ENCODE measurements at regions not wholly inside any gene's neighbourhood (a gene's known extent, or its start where the extent isn't known, plus 50 kb on each side); places are given as distances from the start of the nearest gene placed in this dataset.

DNA sequence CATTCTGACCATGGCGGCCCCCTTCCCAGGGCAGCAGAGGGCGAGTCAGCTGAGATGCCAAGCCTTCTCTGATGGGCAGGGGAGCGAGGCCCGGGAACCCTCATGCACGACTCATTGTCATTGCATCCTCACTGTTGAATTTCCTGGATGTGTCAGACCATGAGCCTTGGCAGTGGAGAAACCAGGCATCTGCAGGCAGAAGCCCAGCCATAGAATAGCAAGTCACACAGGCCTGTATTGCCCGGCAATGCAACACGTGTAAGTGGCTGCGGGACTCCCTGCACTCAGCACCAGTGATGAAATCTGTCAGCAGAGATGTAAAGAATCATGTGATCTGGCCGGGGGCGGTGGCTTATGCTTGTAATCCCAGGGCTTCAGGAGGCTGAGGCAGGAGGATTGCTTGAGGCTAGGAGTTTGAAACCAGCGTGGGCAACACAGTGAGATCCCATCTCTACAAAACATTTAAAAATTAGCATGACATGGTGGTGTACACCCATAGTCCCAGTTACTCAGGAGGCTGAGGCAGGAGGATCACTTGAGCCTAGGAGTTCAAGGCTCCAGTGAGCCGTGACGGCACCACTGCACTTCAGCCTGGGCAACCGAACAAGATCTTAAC, 199.7 kb downstream of the KATNAL1 start:
- ChIA-PET POLR2A (no interaction called here), CTCF (no interaction called here)
- H3K4me1 ChIP-seq (ENCODE audit: control insufficient read depth, extremely low read depth, insufficient read depth, low read length): no peaks in the 10 kb centered on the region
- DNase-seq (ENCODE audit: low read depth, low spot score) (no peak), FAIRE-seq (no peak)
- no peak overlapping the region for H3K4me2 ChIP-seq (ENCODE audit: insufficient read depth, low read length)
- intact Hi-C loops (cut with micrococcal nuclease) (no loop called here), dilution Hi-C loops (cut with MboI; ENCODE audit: extremely low pct_ligation_motif_present, low sequenced_read_pairs) (no loop called here)
- peaks cover 9 to 21% of the 10 kb centered on the region in 2 experiments for H3K27me3 ChIP-seq (ENCODE audit: control insufficient read depth in 2 of 2, insufficient read depth in 2 of 2, low read length in 2 of 2)
- BruUV-seq (replicated peaks): no TSS peak
- H3K79me2 ChIP-seq (ENCODE audit: control insufficient read depth, insufficient read depth, low read length): no peaks in the 10 kb centered on the region
- no peaks in the 10 kb centered on the region for H3K9me3 ChIP-seq (replicated peaks; ENCODE audit: control insufficient read depth, insufficient read depth, low read length)
- H3K9me1 ChIP-seq (replicated peaks; ENCODE audit: control insufficient read depth, extremely low read depth, insufficient read depth, low read length): no peaks in the 10 kb centered on the region
- H2AFZ ChIP-seq (ENCODE audit: low read depth, low read length): no peak overlapping the region
- no peaks in the 10 kb centered on the region for H3K36me3 ChIP-seq (ENCODE audit: control insufficient read depth in 2 of 2, extremely low read depth in 1 of 2, insufficient read depth in 2 of 2, low read length in 2 of 2)
- no peak overlapping the region for H3K4me3 ChIP-seq (replicated peaks in 1 of 3; ENCODE audit: insufficient read depth in 1 of 3, low read depth in 1 of 3, low read length in 3 of 3)
- no peak overlapping the region for H3K27ac ChIP-seq (ENCODE audit: insufficient read depth, low read depth, low read length)
- H3K9ac ChIP-seq (replicated peaks; ENCODE audit: extremely low read depth, insufficient read depth, low read length): no peak overlapping the region
- no peaks in the 10 kb centered on the region for H4K20me1 ChIP-seq (replicated peaks; ENCODE audit: control insufficient read depth, extremely low read depth, insufficient read depth, low read length)
- TF ChIP-seq FOS (IDR thresholded peaks at IDR 0.05; ENCODE audit: borderline replicate concordance, insufficient read depth, low read length): peak; percentile 16
- no peak for TF ChIP-seq GATA2 (IDR thresholded peaks at IDR 0.05; ENCODE audit: insufficient read depth, insufficient read length, low read depth, low read length)

DNA sequence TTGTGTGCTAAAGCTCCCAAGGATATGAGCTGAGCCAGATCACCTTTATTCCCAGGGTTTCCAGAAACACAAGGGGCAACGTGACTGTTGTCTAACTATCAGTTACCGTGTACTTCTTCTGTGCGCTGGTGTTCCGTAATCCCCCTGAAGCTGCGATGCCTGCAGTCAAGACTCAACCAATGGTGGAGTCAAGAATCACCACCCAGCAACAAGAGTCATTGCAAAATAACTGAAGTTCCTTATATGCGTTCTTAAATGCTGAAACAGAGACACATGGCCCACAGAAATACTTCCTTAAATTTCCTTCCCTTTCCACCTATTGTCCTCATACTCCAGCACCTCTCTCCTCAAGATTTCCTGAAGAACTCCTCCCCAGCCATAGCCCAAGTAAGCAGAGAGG, 200.2 kb downstream of the KATNAL1 start:
- H3K27me3 ChIP-seq (ENCODE audit: control insufficient read depth in 2 of 2, insufficient read depth in 2 of 2, low read length in 2 of 2): peaks cover 9 to 17% of the 10 kb centered on the region in 2 experiments
- no peaks in the 10 kb centered on the region for H3K9me3 ChIP-seq (replicated peaks; ENCODE audit: control insufficient read depth, insufficient read depth, low read length)
- intact Hi-C loops (cut with micrococcal nuclease): no loop called here
- ChIA-PET CTCF (no interaction called here), POLR2A (no interaction called here)
- H2AFZ ChIP-seq (ENCODE audit: low read depth, low read length): no peak overlapping the region
- no peak for DNase-seq (ENCODE audit: low read depth, low spot score)
- BruUV-seq (replicated peaks): no TSS peak
- no peaks in the 10 kb centered on the region for H3K9me1 ChIP-seq (replicated peaks; ENCODE audit: control insufficient read depth, extremely low read depth, insufficient read depth, low read length)
- H3K4me1 ChIP-seq (ENCODE audit: control insufficient read depth, extremely low read depth, insufficient read depth, low read length): no peaks in the 10 kb centered on the region
- no peaks in the 10 kb centered on the region for H4K20me1 ChIP-seq (replicated peaks; ENCODE audit: control insufficient read depth, extremely low read depth, insufficient read depth, low read length)
- no peak for FAIRE-seq
- TF ChIP-seq POLR2AphosphoS5 (IDR thresholded peaks at IDR 0.05; ENCODE audit: insufficient read depth, low read depth, low read length): no peak
- H3K27ac ChIP-seq (ENCODE audit: insufficient read depth, low read depth, low read length): no peak overlapping the region
- H3K4me3 ChIP-seq (replicated peaks in 1 of 3; ENCODE audit: insufficient read depth in 1 of 3, low read depth in 1 of 3, low read length in 3 of 3): no peak overlapping the region
- H3K36me3 ChIP-seq (ENCODE audit: control insufficient read depth in 2 of 2, extremely low read depth in 1 of 2, insufficient read depth in 2 of 2, low read length in 2 of 2): no peaks in the 10 kb centered on the region
- H3K4me2 ChIP-seq (ENCODE audit: insufficient read depth, low read length): no peak overlapping the region
- dilution Hi-C loops (cut with MboI; ENCODE audit: extremely low pct_ligation_motif_present, low sequenced_read_pairs): no loop called here
- no peak overlapping the region for H3K9ac ChIP-seq (replicated peaks; ENCODE audit: extremely low read depth, insufficient read depth, low read length)
- H3K79me2 ChIP-seq (ENCODE audit: control insufficient read depth, insufficient read depth, low read length): no peaks in the 10 kb centered on the region
